D721Med (cell line): ENCODE measurements at regions not wholly inside any gene's neighbourhood (a gene's known extent, or its start where the extent isn't known, plus 50 kb on each side); places are given as distances from the start of the nearest gene placed in this dataset.

ENCODE experiments used
- DNase-seq: peaks from one replicate; pipeline ENCODE4 v3.0.0; 2011; ENCODE audit warnings: low spot score; ENCODE audit not compliant: insufficient read length
- FAIRE-seq: peaks from 2 replicates; lab custom pipeline; 2011; peaks lifted over from hg19 to GRCh38; lab: Jason Lieb, UNC
- TF ChIP-seq, protein P1 (sequence below): IDR thresholded peaks from 2 replicates; pipeline ENCODE4 v1.5.1; 2012; ENCODE audit warnings: mild to moderate bottlenecking, control low read depth; ENCODE audit not compliant: insufficient read depth; ENCODE audit errors: missing control alignments

DNA sequence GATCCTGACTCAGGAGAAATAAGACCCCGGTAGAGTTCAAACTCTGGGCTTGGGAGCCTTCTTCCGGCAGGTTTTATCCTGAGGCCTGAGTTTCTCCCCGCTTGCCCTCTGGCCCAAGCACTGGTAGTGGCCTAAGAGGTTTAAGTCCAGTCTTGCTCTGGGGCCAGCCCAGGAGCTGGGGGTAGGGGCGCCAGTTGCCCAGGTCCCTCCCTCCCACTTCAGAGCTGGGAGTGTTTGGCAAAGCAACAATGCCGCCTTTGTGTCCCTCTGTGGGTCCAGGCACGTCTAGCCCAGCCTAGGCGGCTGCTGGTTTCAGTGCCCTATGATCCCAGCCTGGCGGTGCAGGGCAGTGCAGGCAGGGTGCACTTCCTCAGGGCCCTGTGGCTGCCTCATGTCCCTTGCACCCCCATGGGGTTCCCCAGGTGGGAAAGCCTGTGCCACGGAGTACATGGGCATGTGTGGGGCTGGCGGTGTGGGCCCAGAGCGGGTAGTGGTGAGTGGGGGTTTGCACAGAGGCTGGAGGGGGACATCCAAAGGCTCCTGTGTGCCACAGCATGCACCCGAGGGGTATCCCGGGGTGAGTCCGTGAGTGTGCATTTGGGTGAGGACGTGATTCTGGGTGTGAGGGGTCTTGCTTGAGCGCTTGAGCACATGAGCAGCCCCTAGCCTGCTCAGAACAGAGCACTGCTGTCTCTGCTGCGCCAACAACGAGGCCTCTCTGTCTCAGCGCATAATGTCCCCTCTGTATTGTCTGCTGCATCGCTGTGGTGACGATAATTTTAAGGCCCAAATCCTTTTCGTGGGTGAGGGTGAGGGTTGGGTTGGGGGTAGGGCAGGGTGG is 61.7 kb upstream of the PSD2 start:
- no peak for DNase-seq
- TF ChIP-seq, protein P1, sequence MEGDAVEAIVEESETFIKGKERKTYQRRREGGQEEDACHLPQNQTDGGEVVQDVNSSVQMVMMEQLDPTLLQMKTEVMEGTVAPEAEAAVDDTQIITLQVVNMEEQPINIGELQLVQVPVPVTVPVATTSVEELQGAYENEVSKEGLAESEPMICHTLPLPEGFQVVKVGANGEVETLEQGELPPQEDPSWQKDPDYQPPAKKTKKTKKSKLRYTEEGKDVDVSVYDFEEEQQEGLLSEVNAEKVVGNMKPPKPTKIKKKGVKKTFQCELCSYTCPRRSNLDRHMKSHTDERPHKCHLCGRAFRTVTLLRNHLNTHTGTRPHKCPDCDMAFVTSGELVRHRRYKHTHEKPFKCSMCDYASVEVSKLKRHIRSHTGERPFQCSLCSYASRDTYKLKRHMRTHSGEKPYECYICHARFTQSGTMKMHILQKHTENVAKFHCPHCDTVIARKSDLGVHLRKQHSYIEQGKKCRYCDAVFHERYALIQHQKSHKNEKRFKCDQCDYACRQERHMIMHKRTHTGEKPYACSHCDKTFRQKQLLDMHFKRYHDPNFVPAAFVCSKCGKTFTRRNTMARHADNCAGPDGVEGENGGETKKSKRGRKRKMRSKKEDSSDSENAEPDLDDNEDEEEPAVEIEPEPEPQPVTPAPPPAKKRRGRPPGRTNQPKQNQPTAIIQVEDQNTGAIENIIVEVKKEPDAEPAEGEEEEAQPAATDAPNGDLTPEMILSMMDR: no peak
- FAIRE-seq: no peak

DNA sequence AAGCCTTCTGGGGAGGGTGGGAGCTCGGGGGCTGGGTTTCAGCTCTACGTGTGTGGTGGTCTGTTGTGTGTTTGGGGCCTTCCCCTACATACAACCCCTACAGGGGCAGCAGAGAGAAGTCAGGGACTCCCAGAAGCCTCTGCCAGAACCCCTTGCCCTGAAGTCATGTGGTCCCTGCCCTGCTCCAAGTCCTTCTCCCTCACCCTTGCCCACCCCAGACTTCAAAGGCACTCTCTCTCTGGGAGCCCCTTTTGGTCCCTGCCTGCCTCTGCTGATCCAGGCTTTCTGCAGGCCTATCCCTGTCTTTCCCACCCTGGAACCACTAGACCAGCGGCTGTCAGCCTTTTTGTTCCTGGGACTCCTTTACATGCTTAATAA is 61.1 kb upstream of the PSD2 start:
- TF ChIP-seq, protein P1: no peak
- FAIRE-seq (no peak), DNase-seq (no peak)

DNA sequence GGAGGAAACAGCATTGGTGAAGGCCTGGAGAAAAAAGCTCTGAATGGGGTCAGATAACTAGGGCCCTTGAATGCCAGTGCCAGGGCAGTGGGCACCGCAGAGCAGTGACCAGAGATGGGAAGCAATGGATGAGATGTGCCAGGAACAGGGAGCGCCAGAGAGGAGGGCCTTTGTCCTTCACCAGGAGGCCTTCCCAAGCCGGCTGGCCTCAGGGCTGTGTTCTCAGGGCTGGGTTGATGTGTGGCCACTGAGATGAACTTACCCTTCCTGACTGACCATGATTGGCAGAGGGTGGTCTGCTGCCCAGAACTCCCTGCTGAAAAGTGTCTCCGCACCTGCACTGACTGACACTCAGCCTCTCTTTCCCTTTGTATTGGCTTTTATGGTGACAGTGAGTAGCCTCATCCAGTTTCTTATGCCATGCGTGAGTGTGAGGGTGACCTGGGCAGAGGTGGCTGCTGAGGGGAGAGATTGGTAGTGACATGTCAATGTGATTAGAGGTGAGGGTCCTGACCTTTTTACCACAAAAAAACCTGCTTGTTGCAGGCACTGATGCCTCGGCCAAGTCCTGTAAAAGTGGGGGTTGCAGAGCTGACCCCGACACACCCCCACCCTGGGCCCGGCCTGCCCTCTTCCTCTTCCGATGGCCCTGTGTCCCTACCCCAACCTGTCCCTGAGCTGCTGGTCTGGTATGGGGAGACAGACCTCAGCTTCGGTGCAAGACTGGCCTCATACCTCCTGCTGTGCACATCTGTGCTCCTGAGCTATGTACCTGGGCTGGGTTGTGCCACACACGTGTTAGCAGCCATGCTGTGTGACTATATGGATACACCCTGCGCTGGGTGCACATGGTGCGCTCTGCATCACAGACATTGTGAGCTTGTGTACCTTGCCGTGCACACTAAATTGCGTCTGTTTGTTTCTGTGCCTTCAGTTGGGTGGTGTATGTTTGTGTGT is 57.1 kb upstream of the PSD2 start:
- TF ChIP-seq, protein P1: no peak
- FAIRE-seq: no peak
- DNase-seq: no peak

DNA sequence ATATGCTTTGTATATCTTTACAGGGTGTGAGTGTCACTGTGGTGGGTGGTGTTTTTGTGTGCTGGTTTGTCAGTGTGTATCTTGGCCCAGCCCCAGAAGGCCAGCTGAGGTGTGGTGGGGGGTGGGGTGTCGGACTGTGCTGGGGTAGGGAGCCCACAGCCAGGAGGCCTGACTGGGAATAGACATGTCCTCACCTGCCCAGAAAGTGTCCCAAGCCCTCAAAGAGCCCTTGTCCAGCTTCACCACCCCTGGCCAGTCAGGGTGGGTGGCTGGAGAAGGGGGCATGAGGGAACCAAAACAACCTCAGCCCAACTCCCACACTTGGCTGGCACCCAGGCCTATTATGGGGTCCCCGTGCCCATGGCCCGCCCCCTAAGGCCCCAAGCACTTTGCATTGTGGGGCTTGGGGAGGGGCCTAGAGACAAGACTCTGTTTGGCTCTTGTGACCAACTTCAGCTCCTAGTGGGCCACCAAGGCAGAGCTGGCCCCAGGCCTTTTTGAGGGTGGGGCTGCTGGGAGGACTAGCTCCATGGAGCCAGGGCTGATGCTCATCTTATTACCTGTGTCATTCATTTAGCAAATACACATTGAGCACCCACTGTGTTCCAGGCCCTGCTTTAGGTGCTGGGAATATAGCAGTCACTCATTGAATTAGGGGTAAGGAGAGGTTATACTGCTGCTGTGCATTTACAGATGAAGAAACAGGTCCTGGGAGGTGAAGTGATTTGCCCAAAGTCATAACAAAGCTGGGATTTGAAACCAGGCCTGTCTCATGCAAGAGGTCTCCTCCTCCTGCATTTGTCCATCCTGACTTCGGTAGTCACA is 56.2 kb upstream of the PSD2 start:
- TF ChIP-seq, protein P1: no peak
- FAIRE-seq (no peak), DNase-seq (no peak)

DNA sequence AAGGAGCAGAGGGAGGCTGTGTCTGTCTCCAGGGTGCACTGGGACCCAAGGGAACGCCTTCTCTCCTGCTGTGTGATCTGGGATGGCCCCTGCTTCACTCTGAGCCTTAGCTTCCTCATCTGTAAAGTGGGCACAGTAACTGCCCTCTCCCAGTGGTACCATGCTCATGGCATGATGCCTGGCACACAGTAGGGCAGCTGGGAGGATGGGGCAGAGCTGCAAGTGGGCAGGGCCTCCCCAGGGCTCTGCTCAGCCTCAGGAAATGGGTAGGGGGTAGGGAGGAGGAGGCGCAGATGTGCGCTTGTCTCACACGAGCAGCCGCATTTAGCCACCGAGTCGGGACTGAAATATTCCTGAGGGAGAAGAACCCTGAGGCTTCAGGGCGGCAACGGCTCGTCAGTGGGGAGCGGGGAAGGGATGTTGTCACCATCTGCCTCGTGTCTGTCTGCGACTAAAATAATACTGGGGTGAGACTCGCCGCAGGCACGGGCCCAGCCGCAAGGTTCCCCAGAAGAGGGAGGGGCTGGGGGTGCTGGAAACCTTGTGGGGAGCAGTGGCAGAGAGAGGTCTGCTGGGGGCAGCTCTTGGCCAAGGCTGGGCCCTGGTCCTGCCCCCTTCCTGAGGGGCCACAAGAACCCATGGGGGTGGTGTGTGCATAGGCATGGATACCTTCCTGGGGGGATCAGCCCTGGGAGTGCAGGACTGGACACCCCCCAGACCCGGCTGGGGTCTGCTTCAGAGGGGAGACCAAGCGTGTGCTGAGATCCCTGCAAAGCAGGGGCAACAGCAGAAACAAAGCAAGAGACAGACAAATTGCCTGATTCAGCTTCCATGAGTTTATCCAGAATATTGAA is 55.2 kb upstream of the PSD2 start:
- DNase-seq: no peak

More for the DNA sequence above, 55.2 kb upstream of the PSD2 start:
- TF ChIP-seq, protein P1: no peak
- no peak for FAIRE-seq
